ENCODE measurements at regions not wholly inside any gene's neighbourhood (a gene's known extent, or its start where the extent isn't known, plus 50 kb on each side); places are given as distances from the start of the nearest gene placed in this dataset.
"Not testable (repeated sequence)": the region's sequence is repeated elsewhere in the genome, so short reads cannot be mapped to it uniquely, and the experiment has no call there.

- no peaks in the 10 kb centered on the region for H3K36me3 ChIP-seq (ENCODE audit: control insufficient read depth, insufficient read depth, low read length)
- H3K4me1 ChIP-seq (ENCODE audit: control insufficient read depth, insufficient read depth, low read length) = peaks cover 3% of the 10 kb centered on the region
- WGBS (ENCODE audit: insufficient coverage) = 39% methylated on average over 3 of the region's 3 CpGs
- H3K27me3 ChIP-seq (ENCODE audit: control insufficient read depth, insufficient read depth, low read length) = no peaks in the 10 kb centered on the region
- H3K27ac ChIP-seq (ENCODE audit: low read depth, low read length) = no peak overlapping the region
- H3K9me3 ChIP-seq (ENCODE audit: control insufficient read depth, insufficient read depth, low read length) = no peaks in the 10 kb centered on the region
- H3K4me3 ChIP-seq (ENCODE audit: low read depth, low read length) = no peak overlapping the region
- peak in 2 of 6 donors; percentile 6 to 12 for DNase-seq (ENCODE audit: low read depth in 4 of 6, low spot score in 6 of 6)
Observed at GRCh38 chr10:45526309-45526905, 146.2 kb downstream of the ZFAND4 start.

- no peak overlapping the region for H3K4me3 ChIP-seq (ENCODE audit: low read depth, low read length)
- H3K9me3 ChIP-seq (ENCODE audit: control insufficient read depth, insufficient read depth, low read length) = no peaks in the 10 kb centered on the region
- WGBS (ENCODE audit: insufficient coverage) = 100% methylated on average over 1 of the region's 4 CpGs
- no peaks in the 10 kb centered on the region for H3K36me3 ChIP-seq (ENCODE audit: control insufficient read depth, insufficient read depth, low read length)
- DNase-seq (ENCODE audit: low read depth in 4 of 6, low spot score in 6 of 6) = no peak
- H3K27ac ChIP-seq (ENCODE audit: low read depth, low read length) = no peak overlapping the region
- no peaks in the 10 kb centered on the region for H3K27me3 ChIP-seq (ENCODE audit: control insufficient read depth, insufficient read depth, low read length)
- H3K4me1 ChIP-seq (ENCODE audit: control insufficient read depth, insufficient read depth, low read length) = no peaks in the 10 kb centered on the region
Observed at GRCh38 chr10:45520476-45520875, 146.5 kb downstream of the ALOX5 start.

GRCh38 chr10:45518741-45519140 lies 144.7 kb downstream of the ALOX5 start:
- no peak for DNase-seq (ENCODE audit: low read depth in 4 of 6, low spot score in 6 of 6)
- no peaks in the 10 kb centered on the region for H3K27me3 ChIP-seq (ENCODE audit: control insufficient read depth, insufficient read depth, low read length)
- H3K27ac ChIP-seq (ENCODE audit: low read depth, low read length) = no peak overlapping the region
- no peaks in the 10 kb centered on the region for H3K9me3 ChIP-seq (ENCODE audit: control insufficient read depth, insufficient read depth, low read length)
- 100% methylated on average over 1 of the region's 1 CpG for WGBS (ENCODE audit: insufficient coverage)
- no peak overlapping the region for H3K4me3 ChIP-seq (ENCODE audit: low read depth, low read length)
- H3K36me3 ChIP-seq (ENCODE audit: control insufficient read depth, insufficient read depth, low read length) = no peaks in the 10 kb centered on the region
- peaks cover 5% of the 10 kb centered on the region for H3K4me1 ChIP-seq (ENCODE audit: control insufficient read depth, insufficient read depth, low read length)

GRCh38 chr10:45515630-45516029 lies 141.6 kb downstream of the ALOX5 start:
- Histone ChIP-seq H3K27me3 (ENCODE audit: control insufficient read depth, insufficient read depth, low read length) (no peaks in the 10 kb centered on the region), H3K4me3 (ENCODE audit: low read depth, low read length) (no peak overlapping the region), H3K27ac (ENCODE audit: low read depth, low read length) (no peak overlapping the region), H3K36me3 (ENCODE audit: control insufficient read depth, insufficient read depth, low read length) (no peaks in the 10 kb centered on the region), H3K4me1 (ENCODE audit: control insufficient read depth, insufficient read depth, low read length) (peaks cover 5% of the 10 kb centered on the region), H3K9me3 (ENCODE audit: control insufficient read depth, insufficient read depth, low read length) (no peaks in the 10 kb centered on the region)
- 33% methylated on average over 1 of the region's 6 CpGs for WGBS (ENCODE audit: insufficient coverage)
- DNase-seq (ENCODE audit: low read depth in 4 of 6, low spot score in 6 of 6) = peak in 2 of 6 donors; percentile 13 to 37

GRCh38 chr10:45514291-45515270 lies 140.6 kb downstream of the ALOX5 start:
- DNase-seq (ENCODE audit: low read depth in 4 of 6, low spot score in 6 of 6) = peak in 5 of 6 donors; percentile 17 to 87 (median 31)
- Histone ChIP-seq H3K4me3 (ENCODE audit: low read depth, low read length) (no peak overlapping the region), H3K36me3 (ENCODE audit: control insufficient read depth, insufficient read depth, low read length) (no peaks in the 10 kb centered on the region), H3K27ac (ENCODE audit: low read depth, low read length) (peak overlapping the region; percentile 19), H3K27me3 (ENCODE audit: control insufficient read depth, insufficient read depth, low read length) (no peaks in the 10 kb centered on the region), H3K9me3 (ENCODE audit: control insufficient read depth, insufficient read depth, low read length) (no peaks in the 10 kb centered on the region), H3K4me1 (ENCODE audit: control insufficient read depth, insufficient read depth, low read length) (peaks cover 5% of the 10 kb centered on the region)
- WGBS (ENCODE audit: insufficient coverage) = 39% methylated on average over 8 of the region's 12 CpGs

GRCh38 chr10:45513551-45513950 lies 139.5 kb downstream of the ALOX5 start:
- Histone ChIP-seq H3K9me3 (ENCODE audit: control insufficient read depth, insufficient read depth, low read length) (no peaks in the 10 kb centered on the region), H3K4me1 (ENCODE audit: control insufficient read depth, insufficient read depth, low read length) (peaks cover 5% of the 10 kb centered on the region), H3K27me3 (ENCODE audit: control insufficient read depth, insufficient read depth, low read length) (no peaks in the 10 kb centered on the region), H3K27ac (ENCODE audit: low read depth, low read length) (no peak overlapping the region), H3K4me3 (ENCODE audit: low read depth, low read length) (no peak overlapping the region), H3K36me3 (ENCODE audit: control insufficient read depth, insufficient read depth, low read length) (no peaks in the 10 kb centered on the region)
- peak in 2 of 6 donors; percentile 38 to 71 for DNase-seq (ENCODE audit: low read depth in 4 of 6, low spot score in 6 of 6)
- WGBS (ENCODE audit: insufficient coverage) = 40% methylated on average over 1 of the region's 3 CpGs

GRCh38 chr10:45511926-45512325 lies 137.9 kb downstream of the ALOX5 start:
- 97% methylated on average over 11 of the region's 37 CpGs for WGBS (ENCODE audit: insufficient coverage)
- H3K36me3 ChIP-seq (ENCODE audit: control insufficient read depth, insufficient read depth, low read length); H3K4me1 ChIP-seq (ENCODE audit: control insufficient read depth, insufficient read depth, low read length); H3K4me3 ChIP-seq (ENCODE audit: low read depth, low read length); DNase-seq (ENCODE audit: low read depth in 4 of 6, low spot score in 6 of 6); H3K27me3 ChIP-seq (ENCODE audit: control insufficient read depth, insufficient read depth, low read length); H3K27ac ChIP-seq (ENCODE audit: low read depth, low read length); H3K9me3 ChIP-seq (ENCODE audit: control insufficient read depth, insufficient read depth, low read length): not testable (repeated sequence)

GRCh38 chr10:45509491-45509890 lies 135.5 kb downstream of the ALOX5 start:
- no peak overlapping the region for H3K27ac ChIP-seq (ENCODE audit: low read depth, low read length)
- peaks cover 5% of the 10 kb centered on the region for H3K4me1 ChIP-seq (ENCODE audit: control insufficient read depth, insufficient read depth, low read length)
- no peak overlapping the region for H3K4me3 ChIP-seq (ENCODE audit: low read depth, low read length)
- DNase-seq (ENCODE audit: low read depth in 4 of 6, low spot score in 6 of 6) = no peak
- H3K36me3 ChIP-seq (ENCODE audit: control insufficient read depth, insufficient read depth, low read length) = no peaks in the 10 kb centered on the region
- no peaks in the 10 kb centered on the region for H3K27me3 ChIP-seq (ENCODE audit: control insufficient read depth, insufficient read depth, low read length)
- H3K9me3 ChIP-seq (ENCODE audit: control insufficient read depth, insufficient read depth, low read length) = no peaks in the 10 kb centered on the region

GRCh38 chr10:45505311-45505710 lies 131.3 kb downstream of the ALOX5 start:
- Histone ChIP-seq H3K36me3 (ENCODE audit: control insufficient read depth, insufficient read depth, low read length) (no peaks in the 10 kb centered on the region), H3K9me3 (ENCODE audit: control insufficient read depth, insufficient read depth, low read length) (no peaks in the 10 kb centered on the region), H3K4me1 (ENCODE audit: control insufficient read depth, insufficient read depth, low read length) (no peaks in the 10 kb centered on the region), H3K4me3 (ENCODE audit: low read depth, low read length) (no peak overlapping the region), H3K27me3 (ENCODE audit: control insufficient read depth, insufficient read depth, low read length) (no peaks in the 10 kb centered on the region), H3K27ac (ENCODE audit: low read depth, low read length) (no peak overlapping the region)
- no CpG with 5 or more reads among the region's 2 CpGs for WGBS (ENCODE audit: insufficient coverage)
- DNase-seq (ENCODE audit: low read depth in 4 of 6, low spot score in 6 of 6) = no peak

- H3K27ac ChIP-seq (ENCODE audit: low read depth, low read length) = no peak overlapping the region
- H3K9me3 ChIP-seq (ENCODE audit: control insufficient read depth, insufficient read depth, low read length) = no peaks in the 10 kb centered on the region
- no peaks in the 10 kb centered on the region for H3K4me1 ChIP-seq (ENCODE audit: control insufficient read depth, insufficient read depth, low read length)
- H3K4me3 ChIP-seq (ENCODE audit: low read depth, low read length) = no peak overlapping the region
- no peaks in the 10 kb centered on the region for H3K36me3 ChIP-seq (ENCODE audit: control insufficient read depth, insufficient read depth, low read length)
- H3K27me3 ChIP-seq (ENCODE audit: control insufficient read depth, insufficient read depth, low read length) = no peaks in the 10 kb centered on the region
- DNase-seq (ENCODE audit: low read depth in 4 of 6, low spot score in 6 of 6) = no peak
Observed at GRCh38 chr10:45502458-45502857, 128.4 kb downstream of the ALOX5 start.

All from spinal cord (tissue), 9 donors.